Tibial nerve (tissue), 4 donors: ENCODE measurements at regions not wholly inside any gene's neighbourhood (a gene's known extent, or its start where the extent isn't known, plus 50 kb on each side); places are given as distances from the start of the nearest gene placed in this dataset.
"Not testable (repeated sequence)": the region's sequence is repeated elsewhere in the genome, so short reads cannot be mapped to it uniquely, and the experiment has no call there.

Source experiments
- DNase-seq, 2 donors: peaks; one replicate each; pipeline ENCODE4 v3.0.0-alpha.2; 2019; ENCODE audit warnings: low spot score in 2 of 2
- H3K27ac ChIP-seq, 4 donors: fragments of 200-600 bp; sonication (generic) in 3 of 4; one replicate each; pipeline ENCODE4 v1.5.1; 2017 to 2019; ENCODE audit warnings: mild to moderate bottlenecking in 1 of 4
- H3K27me3 ChIP-seq, 2 donors: fragments of 200-600 bp; sonication (generic) in 1 of 2; one replicate each; pipeline versions ENCODE4 v1.5.1 to v1.6.0; 2017 to 2019
- H3K36me3 ChIP-seq, 3 donors: fragments of 200-600 bp; sonication (generic); one replicate each; pipeline ENCODE4 v1.5.1; 2018 to 2019
- H3K4me1 ChIP-seq, 4 donors: fragments of 200-600 bp; sonication (generic) in 3 of 4; one replicate each; pipeline ENCODE4 v1.5.1; 2017 to 2019
- H3K4me3 ChIP-seq, 4 donors: fragments of 200-600 bp; sonication (generic) in 3 of 4; one replicate each; pipeline ENCODE4 v1.5.1; 2017 to 2019; ENCODE audit warnings: mild to moderate bottlenecking in 1 of 4, moderate library complexity in 1 of 4
- H3K9me3 ChIP-seq, 4 donors: fragments of 200-600 bp; sonication (generic) in 3 of 4; one replicate each; pipeline ENCODE4 v1.5.1; 2017 to 2019
- EP300 ChIP-seq, 2 donors: sonication (generic); formaldehyde crosslinking; IDR thresholded peaks; one replicate each; pipeline ENCODE4 v1.6.1; 2017; ENCODE audit warnings: antibody characterized with exemption in 2 of 2, mild to moderate bottlenecking in 1 of 2
- POLR2A ChIP-seq, 2 donors: fragments of 450-650 bp; IDR thresholded peaks; one replicate each; pipeline ENCODE4 v1.6.1; 2017; ENCODE audit warnings: antibody characterized with exemption in 2 of 2, mild to moderate bottlenecking in 2 of 2, moderate library complexity in 2 of 2
- WGBS, 2 donors: methylation state at CpG; one replicate each; pipeline ENCODE4 v1.1.5; 2018; 5-methylcytosine and 5-hydroxymethylcytosine counted together
- TF ChIP-seq, protein P1 (sequence below), 5 experiments: fragments of 200-600 bp in 3 of 5; fragments of 450-650 bp in 2 of 5; sonication (generic) in 3 of 5; IDR thresholded peaks; one replicate each; pipeline ENCODE4 v1.5.1; 2016 to 2019; ENCODE audit warnings: antibody characterized with exemption in 5 of 5, mild to moderate bottlenecking in 3 of 5, moderate library complexity in 2 of 5

DNA sequence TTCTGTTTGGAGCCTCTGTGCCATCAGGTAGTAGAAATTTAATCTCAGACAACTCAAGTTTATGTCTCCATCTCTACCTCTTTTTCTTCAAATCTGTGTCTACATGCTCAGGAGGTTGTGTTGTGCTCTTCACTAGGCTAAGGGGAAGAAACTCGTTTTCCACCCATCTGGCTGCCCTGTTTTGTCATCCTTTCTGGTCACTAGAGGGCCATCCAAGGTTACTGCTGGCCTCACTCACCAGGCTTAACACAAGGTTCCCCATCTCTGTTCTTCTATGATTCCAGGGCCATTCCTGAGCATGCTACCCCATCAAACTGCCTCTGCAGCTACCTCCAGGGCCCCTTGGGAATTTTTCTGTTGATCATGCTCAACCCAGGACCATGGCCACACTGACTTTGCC lies 213.3 kb upstream of the FBXL7 start:
- peaks cover 0 to 3% (median 0%) of the 10 kb centered on the region in 4 donors for H3K4me1 ChIP-seq
- no peaks in the 10 kb centered on the region for H3K27me3 ChIP-seq
- no peak for DNase-seq
- TF ChIP-seq, protein P1, sequence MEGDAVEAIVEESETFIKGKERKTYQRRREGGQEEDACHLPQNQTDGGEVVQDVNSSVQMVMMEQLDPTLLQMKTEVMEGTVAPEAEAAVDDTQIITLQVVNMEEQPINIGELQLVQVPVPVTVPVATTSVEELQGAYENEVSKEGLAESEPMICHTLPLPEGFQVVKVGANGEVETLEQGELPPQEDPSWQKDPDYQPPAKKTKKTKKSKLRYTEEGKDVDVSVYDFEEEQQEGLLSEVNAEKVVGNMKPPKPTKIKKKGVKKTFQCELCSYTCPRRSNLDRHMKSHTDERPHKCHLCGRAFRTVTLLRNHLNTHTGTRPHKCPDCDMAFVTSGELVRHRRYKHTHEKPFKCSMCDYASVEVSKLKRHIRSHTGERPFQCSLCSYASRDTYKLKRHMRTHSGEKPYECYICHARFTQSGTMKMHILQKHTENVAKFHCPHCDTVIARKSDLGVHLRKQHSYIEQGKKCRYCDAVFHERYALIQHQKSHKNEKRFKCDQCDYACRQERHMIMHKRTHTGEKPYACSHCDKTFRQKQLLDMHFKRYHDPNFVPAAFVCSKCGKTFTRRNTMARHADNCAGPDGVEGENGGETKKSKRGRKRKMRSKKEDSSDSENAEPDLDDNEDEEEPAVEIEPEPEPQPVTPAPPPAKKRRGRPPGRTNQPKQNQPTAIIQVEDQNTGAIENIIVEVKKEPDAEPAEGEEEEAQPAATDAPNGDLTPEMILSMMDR (IDR thresholded peaks at IDR 0.05) = peak in 1 of 5 experiments; percentile 24
- no peak for TF ChIP-seq EP300 (IDR thresholded peaks at IDR 0.05)
- no peak for TF ChIP-seq POLR2A (IDR thresholded peaks at IDR 0.05)
- H3K36me3 ChIP-seq = no peaks in the 10 kb centered on the region
- 17 to 22% methylated on average over 1 of the region's 1 CpG for WGBS, 2 donors
- no peaks in the 10 kb centered on the region for H3K9me3 ChIP-seq
- H3K4me3 ChIP-seq = no peak overlapping the region
- H3K27ac ChIP-seq = no peak overlapping the region

DNA sequence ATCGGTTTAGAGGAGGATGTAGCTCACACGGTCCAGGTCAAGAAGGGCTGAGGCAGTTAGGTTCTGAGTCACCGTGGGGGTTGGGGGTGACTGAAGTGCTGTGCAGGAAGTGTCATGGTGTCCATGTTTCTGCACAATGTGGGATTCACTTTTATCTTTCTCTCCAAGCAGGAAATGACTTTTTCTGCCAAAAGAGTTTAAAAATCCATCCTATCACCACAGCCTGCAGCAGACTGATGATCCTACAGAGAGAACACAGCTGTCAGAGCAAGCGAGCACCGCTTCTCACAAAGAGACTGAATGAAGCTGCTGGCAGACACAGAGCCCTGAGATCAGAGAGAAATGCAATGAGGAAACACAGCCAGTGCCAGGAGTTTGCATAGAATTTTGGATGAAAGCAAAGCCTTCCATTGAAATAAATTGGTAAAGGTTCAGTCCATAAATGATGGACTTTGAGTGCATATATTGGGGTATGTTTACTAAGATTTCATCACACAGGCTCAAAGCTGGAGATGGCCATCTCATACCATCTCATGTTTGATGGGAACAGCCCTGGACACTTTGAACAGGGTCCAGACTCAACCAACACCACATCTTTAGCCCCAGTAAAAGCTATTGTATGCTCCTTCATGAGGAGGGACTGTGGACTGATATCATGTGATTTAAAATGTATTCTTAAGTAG lies 213.9 kb upstream of the FBXL7 start:
- no peak overlapping the region for H3K27ac ChIP-seq
- peaks cover 0 to 3% (median 0%) of the 10 kb centered on the region in 4 donors for H3K4me1 ChIP-seq
- H3K36me3 ChIP-seq = no peaks in the 10 kb centered on the region
- no peak for DNase-seq
- WGBS, 2 donors = 36 to 41% methylated on average over 5 of the region's 5 CpGs
- H3K4me3 ChIP-seq = no peak overlapping the region
- H3K9me3 ChIP-seq = no peaks in the 10 kb centered on the region
- H3K27me3 ChIP-seq = no peaks in the 10 kb centered on the region
- TF ChIP-seq EP300 (IDR thresholded peaks at IDR 0.05) = no peak

- H3K27ac ChIP-seq = no peak overlapping the region
- H3K9me3 ChIP-seq = peaks cover 0 to 4% (median 0%) of the 10 kb centered on the region in 4 donors
- no peak for TF ChIP-seq EP300 (IDR thresholded peaks at IDR 0.05)
- TF ChIP-seq POLR2A (IDR thresholded peaks at IDR 0.05) = no peak
- TF ChIP-seq, protein P1 (IDR thresholded peaks at IDR 0.05) = no peak
- DNase-seq = no peak
- H3K36me3 ChIP-seq = no peaks in the 10 kb centered on the region
- H3K4me1 ChIP-seq = peaks cover 0 to 3% (median 0%) of the 10 kb centered on the region in 4 donors
- H3K27me3 ChIP-seq = no peaks in the 10 kb centered on the region
- H3K4me3 ChIP-seq = no peak overlapping the region
Observed at GRCh38 chr5:15284706-15285105, 215.3 kb upstream of the FBXL7 start.

DNA sequence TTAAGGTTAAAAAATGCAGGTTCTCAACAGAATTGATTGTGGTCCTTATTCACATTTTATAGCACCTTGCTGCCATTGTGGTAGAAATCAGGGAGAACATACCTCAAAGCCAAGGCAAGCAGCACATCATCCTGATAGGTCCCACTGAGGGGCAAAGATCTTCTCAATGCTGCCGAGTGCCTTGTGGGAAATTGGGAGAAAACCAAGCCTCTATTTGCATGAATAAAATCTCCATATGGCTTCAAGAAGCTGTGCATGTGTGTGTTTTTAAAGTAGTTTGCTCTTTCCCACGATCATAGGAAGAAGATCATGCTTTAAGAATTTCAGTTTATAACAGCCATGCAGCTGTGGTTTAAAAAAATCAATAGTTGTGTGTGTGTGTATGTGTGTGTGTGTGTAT lies 216.9 kb upstream of the FBXL7 start:
- Histone ChIP-seq H3K4me1 (peaks cover 0 to 3% (median 0%) of the 10 kb centered on the region in 4 donors), H3K27ac (no peak overlapping the region), H3K9me3 (peaks cover 0 to 12% (median 0%) of the 10 kb centered on the region in 4 donors), H3K4me3 (no peak overlapping the region), H3K36me3 (no peaks in the 10 kb centered on the region), H3K27me3 (no peaks in the 10 kb centered on the region)
- 52 to 60% methylated on average over 2 of the region's 2 CpGs for WGBS, 2 donors
- no peak for DNase-seq
- TF ChIP-seq, protein P1 (IDR thresholded peaks at IDR 0.05) = no peak
- no peak for TF ChIP-seq EP300 (IDR thresholded peaks at IDR 0.05)
- TF ChIP-seq POLR2A (IDR thresholded peaks at IDR 0.05) = no peak

GRCh38 chr5:15282611-15283010 lies 217.4 kb upstream of the FBXL7 start:
- Histone ChIP-seq H3K9me3 (peaks cover 0 to 12% (median 0%) of the 10 kb centered on the region in 4 donors), H3K27me3 (no peaks in the 10 kb centered on the region), H3K27ac (no peak overlapping the region), H3K4me3 (no peak overlapping the region), H3K4me1 (peaks cover 0 to 3% (median 0%) of the 10 kb centered on the region in 4 donors), H3K36me3 (no peaks in the 10 kb centered on the region)
- TF ChIP-seq POLR2A (IDR thresholded peaks at IDR 0.05) (no peak), EP300 (IDR thresholded peaks at IDR 0.05) (no peak)
- TF ChIP-seq, protein P1 (IDR thresholded peaks at IDR 0.05) = no peak
- WGBS, 2 donors = 63 to 67% methylated on average over 2 of the region's 2 CpGs
- no peak for DNase-seq

DNA sequence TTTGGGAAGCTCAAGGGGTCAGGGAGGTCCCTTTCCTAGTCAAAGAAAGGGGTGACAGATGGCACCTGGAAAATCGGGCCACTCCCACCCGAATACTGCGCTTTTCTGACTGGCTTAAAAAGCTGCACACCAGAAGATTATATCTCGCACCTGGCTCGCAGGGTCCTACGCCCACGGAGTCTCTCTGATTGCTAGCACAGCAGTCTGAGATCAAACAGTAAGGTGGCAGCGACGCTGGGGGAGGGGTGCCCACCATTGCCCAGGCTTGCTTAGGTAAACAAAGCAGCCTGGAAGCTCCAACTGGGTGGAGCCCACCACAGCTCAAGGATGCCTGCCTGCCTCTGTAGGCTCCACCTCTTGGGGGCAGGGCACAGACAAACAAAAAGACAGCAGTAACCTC lies 228.4 kb upstream of the FBXL7 start:
- not testable (repeated sequence) for H3K4me1 ChIP-seq, DNase-seq, H3K27ac ChIP-seq, H3K27me3 ChIP-seq, H3K4me3 ChIP-seq, H3K9me3 ChIP-seq, H3K36me3 ChIP-seq
- 67 to 68% methylated on average over 9 of the region's 9 CpGs for WGBS, 2 donors
